Fibroblast of skin of right biceps (primary cell): ENCODE measurements at regions not wholly inside any gene's neighbourhood (a gene's known extent, or its start where the extent isn't known, plus 50 kb on each side); places are given as distances from the start of the nearest gene placed in this dataset.
"Not testable (repeated sequence)": the region's sequence is repeated elsewhere in the genome, so short reads cannot be mapped to it uniquely, and the experiment has no call there.

Experiments used
- DNase-seq: peaks from one replicate; pipeline ENCODE4 v3.0.0-alpha.2; 2013

DNA sequence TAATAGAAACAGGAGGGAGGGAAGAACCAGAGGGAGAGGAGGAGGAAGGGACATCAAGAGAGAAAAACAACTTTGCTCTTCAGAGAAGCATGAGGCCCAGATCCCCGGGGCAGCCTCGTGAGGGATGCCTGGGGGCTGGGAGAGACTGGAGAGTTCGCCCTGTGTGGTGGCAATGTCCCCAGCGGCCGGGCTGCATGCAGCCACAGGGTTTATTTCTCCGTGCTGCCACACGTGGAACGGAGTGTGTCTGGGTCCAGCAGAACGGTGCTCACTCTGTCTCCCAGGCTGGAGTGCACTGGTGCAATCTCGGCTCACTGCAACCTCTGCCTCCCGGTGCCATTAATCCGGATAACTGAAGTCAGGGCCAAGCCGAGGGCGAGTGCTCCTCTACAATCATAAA is 257.7 kb downstream of the ACTR3B start:
- no peak for DNase-seq

DNA sequence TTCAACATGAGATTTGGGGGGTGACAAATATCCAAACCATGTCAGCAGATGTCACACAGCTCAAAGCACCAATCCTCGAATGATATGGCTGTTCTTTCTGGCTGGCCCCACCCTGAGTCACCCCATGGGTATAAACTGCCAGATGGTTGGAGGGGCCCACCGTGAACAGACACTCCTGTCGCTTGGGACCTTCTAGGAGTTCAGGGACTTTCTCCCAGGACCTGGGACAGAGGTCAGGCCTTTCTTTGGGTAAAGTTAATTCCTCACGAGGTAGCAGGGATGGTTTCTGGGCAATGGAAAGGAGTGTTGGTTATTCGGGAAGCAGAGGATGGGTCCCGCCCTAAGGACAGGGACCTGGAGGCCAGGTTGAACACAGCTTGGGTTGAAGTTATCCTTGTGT is 262.0 kb downstream of the ACTR3B start:
- DNase-seq: no peak

DNA sequence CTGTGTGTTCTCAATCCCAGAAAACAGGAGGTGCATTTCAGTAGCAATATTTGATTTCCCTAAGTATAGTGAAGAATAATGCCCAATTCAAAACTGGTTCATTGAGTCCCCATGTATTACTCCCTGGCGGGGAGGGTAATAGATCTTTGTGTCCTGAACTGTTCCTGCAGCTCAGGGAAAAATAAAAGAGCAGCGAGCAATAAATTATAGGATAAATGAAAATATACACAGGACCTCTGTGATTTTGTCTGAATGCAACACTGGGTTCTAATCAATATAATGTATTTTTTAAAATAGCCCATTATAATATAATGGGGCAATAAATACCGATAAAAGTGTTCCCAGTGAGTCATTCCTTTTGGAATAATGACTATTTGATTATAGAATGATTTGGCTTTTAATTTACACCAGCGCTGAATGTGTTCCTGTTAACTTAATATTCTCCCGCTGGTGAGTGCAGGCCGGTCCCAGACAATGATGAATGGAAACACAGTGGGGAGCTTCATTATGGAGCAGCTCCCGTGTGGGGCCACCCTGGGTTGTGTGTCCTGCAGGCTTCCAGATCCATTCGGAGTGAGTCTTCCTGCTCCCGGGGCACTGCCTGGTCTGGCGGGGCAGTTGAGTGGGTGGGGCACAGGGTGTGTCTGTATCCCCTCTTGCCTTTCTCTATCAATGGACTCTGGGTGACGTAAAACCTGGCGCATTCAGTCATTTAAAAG is 263.1 kb downstream of the ACTR3B start:
- no peak for DNase-seq

DNA sequence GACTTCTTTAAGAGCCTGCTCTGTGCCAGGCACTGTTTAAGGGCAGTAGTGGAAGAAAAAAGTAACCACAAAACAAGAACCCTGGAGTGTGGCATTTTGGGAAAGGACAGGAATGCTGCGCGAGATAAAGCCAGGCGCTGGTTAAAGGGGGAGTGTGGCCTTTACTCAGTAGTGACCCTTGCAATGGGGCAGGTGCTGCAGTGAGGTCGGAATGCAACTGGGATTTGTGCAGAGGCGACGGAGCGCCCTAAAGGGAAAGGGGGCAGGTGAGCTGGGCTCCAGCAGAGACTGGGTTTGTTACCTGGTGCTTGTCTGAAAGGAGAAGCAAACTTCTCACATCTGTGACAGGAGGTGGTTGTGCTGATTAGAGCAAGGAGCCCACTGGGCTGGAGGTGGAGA is 263.6 kb downstream of the ACTR3B start:
- DNase-seq: no peak

DNA sequence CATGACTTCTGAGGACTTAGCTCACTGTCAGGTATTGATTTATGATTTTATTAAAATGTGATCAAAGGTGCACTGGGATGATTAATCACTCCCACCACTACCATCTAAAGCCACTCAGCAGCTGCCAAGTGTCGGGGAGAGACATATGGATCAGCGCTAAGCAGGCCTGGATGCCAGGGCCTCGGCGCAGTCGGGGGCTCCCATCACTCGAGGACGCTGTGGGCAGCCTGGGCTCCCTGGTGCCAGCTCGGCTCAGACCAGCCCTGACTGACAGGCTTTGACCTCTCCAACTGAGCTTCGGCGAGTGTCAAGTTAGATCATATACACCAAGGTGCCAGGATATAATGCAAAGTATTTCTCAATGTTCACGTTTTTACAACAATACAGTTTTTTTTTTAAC is 267.7 kb downstream of the ACTR3B start:
- DNase-seq: no peak

DNA sequence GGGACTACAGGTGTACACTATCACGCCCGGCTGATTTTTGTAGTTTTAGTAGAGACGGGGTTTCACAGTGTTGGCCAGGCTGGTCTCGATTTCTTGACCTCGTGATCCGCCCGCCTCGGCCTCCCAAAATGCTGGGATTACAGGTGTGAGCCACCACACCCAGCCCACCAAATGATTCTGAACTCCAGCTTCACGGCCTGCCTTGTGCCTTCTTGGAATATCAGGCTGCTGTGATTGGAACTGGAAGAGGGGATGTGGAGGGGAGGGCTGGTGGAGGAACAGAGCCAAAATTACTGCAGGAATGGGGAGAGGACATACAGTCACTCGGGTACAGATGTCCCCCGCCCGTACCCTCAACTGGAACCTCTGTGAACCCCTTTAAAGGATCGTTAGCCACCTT is 268.4 kb downstream of the ACTR3B start:
- no peak for DNase-seq

DNA sequence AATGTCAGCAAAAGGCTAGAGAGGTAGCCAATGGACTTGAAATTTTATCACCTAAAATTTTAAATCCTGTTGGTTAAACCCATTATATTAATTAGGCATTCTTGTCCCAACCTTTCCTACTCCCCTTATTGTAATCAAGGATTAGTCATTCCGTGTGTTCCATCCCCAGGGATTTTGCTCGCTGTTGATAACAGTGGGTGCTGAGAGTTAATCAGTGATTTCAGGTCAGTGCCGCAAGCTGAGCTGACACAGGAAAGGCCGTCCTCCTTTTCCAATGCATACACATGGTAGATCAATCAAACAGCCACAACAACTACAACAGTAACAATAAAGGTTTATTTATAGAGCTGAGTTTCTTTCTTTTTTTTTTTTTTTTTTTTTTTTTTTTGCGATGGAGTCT is 271.4 kb downstream of the ACTR3B start:
- no peak for DNase-seq

DNA sequence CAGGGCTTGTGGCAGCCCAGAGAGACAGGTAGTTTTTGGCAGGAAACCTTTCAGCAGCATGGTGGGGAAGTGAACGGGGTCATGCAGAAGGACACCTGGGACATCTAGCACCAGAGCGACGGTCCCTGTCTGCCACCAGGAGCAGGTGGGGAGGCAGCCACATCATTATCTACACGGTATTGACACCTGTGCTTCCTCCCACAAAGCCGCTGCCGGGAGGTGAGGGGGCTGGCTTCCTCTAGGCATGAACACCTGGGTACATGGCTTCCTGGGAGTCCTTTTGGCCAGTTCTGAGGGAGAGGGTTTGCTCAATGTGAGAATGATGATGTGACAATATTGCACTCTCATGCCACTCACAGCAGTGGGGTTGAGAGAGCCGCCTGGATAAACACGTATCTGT is 275.2 kb downstream of the ACTR3B start:
- DNase-seq: no peak

DNA sequence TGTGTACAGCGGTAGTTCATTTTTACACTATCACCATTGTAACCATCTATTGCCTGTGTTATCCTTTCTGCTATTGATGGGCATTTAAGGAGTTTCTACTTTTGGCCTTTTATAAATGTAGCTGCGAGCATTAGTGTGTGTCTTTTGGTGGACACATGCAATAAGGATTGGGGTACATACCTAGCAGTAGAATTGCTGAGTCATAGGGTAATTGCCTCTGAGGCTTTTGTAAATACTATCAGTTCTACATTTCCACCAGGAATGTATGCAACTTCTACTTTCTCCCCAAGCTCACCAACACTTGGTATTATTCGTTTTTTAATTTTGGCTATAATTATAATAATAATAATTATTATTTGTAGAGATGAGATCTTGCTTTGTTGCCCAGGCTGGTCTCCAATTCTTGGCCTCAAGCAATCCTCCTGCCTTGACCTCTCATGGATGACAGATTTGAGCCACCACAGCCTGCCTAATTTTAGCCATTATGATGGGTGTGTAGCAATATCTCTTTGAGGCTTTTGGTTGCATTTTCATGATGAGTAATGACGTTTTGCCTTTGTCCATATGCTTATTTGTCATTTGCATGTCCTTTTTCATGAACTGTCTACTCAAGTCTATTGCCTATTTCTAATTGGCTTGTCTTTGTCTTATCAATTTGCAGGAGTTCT is 277.0 kb downstream of the ACTR3B start:
- DNase-seq: no peak

DNA sequence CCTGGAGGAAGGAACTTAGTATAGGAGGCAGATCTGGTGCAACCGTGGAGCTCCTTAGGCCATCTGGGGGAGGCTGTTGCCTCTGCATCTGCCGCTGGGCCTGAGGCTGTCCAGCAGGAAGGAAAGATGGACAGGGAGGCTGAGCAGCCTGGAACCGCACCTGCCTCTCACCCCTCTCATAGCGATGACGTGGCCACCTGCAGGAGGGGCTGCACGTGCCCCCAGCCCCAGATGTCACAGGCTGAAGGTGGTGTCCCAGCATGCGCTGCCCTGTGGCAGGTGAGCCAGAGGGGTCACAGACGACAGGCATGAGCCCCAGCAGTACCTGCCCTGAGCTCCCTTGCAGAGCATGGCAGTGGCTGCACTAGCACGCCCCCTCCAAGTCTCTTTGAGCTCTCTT is 283.9 kb downstream of the ACTR3B start:
- DNase-seq: no peak

DNA sequence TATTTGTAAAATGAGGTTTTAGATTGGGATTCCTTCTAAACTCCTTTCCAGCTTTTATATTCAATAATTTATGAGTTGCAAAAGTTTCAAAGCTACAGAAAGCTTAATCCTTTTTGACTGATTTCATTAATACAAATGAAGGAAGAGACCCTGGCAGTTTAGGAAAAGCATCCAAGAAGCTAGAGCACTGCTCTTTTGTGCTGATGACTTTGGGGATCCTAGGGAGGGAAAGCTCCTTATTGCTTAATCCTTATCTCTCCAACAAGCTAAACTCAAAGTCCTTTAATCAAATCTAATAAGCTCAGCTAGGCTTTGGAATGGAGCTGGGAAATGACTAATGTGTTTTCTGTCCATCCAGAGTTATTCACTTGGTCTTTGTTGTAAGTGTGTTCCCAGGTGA is 285.4 kb downstream of the ACTR3B start:
- DNase-seq: no peak

DNA sequence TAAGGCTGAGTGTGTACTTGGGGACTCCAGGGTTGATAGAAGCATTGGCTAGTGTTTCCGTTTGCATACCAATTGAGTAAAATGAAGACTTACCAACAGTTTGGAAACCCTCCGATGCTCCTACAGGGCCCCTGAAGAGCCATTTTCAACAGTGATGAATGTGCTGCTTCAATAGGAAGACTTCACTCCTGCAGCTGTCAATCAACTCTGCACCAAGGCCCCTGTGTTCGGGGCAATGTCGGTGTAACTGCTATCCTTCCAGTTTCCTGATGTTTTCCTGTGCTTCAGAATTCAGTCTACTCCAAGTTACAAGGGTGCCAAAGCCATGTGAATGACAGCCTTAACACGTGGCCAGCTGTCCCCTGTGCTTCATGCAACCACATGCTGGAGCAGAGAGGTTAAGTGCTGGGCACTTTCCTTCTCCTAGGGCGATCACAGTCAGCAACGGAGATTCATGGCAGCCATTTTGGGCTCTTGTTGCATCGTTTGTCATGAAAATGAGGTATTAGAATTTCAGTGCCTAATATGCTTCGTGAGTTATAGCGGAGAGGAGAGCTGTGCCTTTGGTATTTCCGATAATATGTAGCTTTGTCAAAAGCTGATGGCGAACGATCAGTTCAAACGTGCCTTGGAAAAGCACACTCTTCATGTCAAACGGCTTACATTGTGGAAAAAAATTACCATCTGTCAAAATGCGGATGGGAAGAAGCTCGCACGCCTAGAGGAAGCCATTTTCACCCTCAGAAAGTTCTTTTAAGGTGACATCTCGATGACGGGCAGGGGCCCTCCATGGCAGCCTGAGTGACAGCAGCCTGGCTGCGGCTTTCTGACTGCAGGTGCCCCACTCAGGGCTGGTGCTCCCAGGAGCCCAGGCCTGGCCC is 287.8 kb downstream of the ACTR3B start:
- DNase-seq: no peak

DNA sequence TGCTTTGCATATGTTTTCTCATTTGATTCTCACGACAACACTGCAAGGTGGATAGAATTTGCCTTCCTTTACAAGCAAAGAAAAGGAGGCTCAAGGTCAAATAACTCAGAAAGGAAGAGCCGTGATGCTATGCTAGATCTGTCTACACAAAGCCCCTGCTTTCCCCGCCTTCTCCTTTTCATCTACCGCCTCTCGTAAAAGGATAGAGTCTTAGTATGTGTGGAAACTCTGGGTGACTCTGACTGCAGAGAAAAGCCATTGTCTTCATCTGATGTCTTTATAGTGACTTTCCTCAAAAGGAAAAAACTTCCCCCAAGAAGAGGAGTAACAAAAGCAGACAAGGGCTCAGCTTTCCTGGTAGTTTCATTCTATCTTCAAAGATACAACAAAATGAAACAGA is 292.7 kb downstream of the ACTR3B start:
- DNase-seq: no peak

DNA sequence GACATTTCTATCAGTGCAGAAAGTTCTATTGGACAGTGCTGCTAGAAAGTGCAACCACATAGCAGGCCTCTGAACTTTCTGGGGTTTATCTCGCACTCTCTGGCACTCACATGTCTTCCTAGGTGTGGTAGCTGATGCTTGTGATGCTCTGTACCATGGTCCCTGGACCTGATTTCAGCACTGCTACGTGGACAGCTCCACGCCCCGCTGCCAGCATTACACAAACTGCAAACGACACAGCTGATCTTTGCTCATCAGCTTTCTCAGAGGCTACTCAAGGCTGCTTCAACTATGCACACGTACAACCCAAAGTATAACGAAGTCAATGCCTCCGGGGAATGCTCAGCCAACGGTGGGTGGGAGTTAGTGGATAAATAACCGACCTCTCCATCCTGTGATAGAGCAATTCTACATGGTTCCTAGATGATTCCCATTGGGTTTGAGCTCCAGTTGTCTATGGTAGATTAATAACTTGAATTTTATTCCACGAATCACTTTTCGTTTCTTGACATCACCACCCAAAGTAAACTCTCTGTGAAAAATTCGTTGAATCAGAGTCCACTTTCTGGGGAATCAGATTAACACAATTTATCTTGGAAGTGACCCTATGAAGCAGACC is 302.5 kb downstream of the ACTR3B start:
- DNase-seq: no peak

DNA sequence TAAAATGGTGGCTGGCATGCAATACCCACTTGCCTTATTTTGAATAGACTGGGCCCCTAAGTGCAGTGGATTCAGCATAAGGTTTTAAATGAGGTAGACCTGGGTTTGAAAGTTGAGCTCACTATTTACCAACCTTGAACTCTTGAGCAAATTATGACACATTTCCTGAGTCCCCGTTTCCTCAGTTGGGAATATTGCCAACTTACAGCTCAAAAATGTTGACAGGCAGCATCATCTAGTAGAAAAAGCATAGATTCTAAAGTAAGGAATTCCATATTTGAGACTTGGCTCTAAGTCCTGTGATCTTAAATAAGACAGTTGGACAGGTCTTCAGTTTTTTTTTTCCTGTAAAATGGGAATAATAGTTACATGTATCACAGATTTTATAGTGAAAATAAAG is 305.5 kb downstream of the ACTR3B start:
- DNase-seq: no peak

DNA sequence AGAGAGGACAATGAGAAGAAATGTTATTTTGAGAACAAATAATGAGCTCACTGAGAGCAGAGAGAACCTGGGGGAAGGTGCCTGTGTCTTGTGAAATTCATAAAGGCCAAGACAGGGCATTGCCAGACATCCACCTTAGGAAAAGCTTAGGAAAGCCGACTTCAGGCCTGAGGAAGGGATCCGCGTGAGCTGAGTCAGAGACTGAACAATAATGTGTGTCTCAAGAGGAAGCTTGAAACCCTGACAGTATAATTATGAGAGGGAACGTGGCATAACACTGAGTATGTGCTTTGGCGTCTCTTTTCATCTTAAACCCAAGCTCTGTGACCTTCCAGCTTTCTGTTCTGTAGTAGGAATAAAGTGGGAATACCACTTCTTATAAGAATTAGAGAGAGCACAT is 307.2 kb downstream of the ACTR3B start:
- DNase-seq: no peak

DNA sequence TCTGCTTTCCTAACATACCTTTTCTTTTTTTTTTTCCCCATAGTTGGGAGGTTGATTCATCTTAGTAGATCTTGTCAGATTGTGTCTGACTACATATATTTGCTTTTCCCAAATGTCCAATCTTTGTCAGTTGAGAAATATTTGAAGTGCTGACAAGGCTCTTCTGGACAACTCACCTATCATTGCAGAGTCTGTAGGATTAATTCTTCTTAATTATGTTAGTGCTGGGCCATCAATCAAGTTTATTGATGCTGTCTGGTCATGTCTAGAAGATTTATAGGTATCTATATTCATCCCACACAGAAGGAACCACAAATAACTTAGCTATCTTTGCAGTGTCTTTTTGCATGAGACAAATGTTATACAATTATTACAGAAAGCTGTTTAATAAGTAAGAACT is 310.6 kb downstream of the ACTR3B start:
- DNase-seq: no peak

DNA sequence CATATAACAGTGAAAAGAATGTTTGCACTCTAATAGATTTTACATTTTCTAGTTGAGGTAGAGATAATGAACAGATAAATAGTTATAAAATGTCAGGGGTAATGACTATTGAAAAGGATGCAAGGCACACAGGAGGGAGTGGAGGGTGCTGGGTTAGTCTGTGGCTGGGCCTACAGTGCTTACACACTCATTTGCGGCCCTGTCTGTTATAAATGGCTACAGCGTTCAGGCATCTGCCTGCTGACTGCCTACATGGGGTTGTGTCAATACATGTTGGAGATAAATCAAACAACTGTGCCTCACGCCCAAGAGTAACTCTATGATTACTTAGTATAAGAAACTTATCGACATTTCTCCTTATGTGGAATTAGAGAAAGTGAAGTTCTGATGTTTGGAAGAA is 313.3 kb downstream of the ACTR3B start:
- DNase-seq: no peak

DNA sequence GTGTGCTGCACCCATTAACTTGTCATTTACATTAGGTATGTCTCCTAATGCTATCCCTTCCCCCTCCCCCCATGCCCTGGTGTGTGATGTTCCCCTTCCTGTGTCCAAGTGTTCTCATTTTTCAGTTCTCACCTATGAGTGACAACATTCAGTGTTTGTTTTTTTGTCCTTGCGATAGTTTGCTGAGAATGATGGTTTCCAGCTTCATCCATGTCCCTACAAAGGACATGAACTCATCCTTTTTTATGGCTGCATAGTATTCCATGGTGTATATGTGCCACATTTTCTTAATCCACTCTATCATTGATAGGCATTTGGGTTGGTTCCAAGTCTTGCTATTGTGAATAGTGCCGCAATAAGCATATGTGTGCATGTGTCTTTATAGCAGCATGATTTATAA is 316.7 kb downstream of the ACTR3B start:
- not testable (repeated sequence) for DNase-seq

DNA sequence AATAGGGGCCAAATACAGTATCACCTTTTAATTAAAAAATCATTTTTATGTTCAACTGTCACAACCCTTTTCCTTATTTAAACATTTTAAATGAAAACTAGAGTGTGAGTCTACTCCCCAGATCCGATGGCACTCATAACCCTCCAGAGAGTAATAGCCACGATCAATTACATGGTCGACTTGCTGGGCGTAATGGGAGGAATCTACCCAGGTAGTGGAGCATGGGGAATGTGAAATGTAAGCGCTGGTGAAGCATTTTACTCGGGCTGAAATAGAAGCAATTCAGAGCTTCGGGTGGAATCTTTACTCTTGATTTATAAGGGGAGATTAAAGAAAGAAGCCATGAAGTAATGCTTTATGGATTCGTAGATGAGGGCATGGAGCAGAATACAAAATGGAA is 321.9 kb downstream of the ACTR3B start:
- DNase-seq: no peak

DNA sequence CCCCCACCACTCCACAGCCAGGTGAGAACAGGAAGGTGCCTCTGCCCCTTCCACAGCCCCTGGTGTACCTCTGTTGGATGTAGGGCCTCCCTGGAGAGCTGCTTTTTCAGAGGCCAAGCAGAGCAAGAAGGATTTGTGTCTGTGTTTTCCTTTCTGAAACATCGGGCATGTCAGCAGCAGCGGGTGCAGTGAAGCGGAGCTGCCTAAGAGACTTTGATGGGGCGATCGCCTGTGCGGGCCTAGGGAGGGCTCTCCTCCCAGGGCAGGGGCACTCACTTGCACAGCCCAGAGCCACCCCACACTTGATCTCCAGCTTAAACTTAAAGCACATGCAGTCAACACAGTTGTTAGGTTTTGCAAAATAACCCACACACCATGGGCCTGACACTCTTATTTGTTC is 324.7 kb downstream of the ACTR3B start:
- DNase-seq: no peak

DNA sequence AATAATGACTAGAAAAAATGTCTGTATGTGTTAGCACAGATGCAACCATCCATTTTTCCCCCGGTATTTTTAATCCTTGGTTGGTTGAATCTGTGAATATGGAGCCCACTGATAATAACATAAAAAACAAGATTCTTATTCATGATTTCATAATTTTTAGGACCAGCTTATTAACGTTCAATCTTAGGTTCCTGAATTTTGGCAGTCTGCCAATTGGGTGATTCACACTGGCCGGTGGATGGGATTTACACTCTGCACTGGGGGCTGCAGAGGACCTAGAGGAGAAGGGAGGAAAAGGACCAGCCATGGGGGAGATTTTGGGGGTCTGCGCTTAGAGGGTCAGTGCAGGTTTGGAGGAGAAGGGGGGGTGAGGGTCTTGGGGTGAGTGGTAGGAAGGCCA is 327.9 kb downstream of the ACTR3B start:
- no peak for DNase-seq

DNA sequence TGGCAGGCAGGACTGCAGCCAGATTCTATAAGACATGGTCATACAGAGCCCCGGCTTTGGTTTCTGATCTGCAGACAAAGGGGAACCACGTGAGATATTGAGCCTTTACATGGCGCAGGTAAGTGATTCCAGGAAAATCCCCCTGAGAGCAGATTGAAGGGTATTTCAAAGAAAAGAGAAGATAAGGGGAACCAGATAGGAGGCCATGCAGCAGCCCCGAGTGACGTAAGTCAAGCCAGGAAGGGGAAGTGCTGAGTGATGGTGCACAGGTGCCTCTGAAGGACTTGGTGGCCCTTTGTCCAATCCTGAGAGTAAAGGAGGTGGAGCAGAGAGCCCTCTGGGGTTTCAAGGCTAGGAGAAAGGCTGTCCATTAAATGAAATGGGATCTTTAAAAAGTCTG is 329.0 kb downstream of the ACTR3B start:
- no peak for DNase-seq

DNA sequence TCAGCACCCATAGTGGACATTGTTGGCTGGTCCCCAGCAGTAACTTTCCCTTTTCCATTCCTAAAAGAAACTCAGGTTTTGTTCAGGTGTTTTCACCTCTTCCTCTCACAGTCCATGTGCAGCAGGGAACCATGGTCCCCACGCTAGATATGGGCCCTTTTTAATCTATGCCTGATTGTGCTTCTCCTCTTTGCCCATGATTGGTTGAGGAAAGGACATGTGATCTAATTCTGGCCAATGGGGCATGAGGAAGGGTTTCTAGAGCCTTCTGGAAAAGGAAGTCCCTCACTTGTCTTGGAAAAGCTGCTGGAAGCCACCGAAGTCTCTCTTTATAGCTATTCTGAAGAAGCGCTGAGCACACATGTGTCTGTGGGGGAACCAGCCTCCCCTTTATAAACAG is 330.7 kb downstream of the ACTR3B start:
- DNase-seq: no peak
